HG02610 (cell line): ENCODE measurements at regions not wholly inside any gene's neighbourhood (a gene's known extent, or its start where the extent isn't known, plus 50 kb on each side); places are given as distances from the start of the nearest gene placed in this dataset.

Experiments used
- ATAC-seq: cut with Tn5 transposase; IDR thresholded peaks from one replicate; pipeline ENCODE4 v1.9.1; 2021; ENCODE audit warnings: mild to moderate bottlenecking, moderate library complexity; ENCODE audit not compliant: unreplicated experiment

DNA sequence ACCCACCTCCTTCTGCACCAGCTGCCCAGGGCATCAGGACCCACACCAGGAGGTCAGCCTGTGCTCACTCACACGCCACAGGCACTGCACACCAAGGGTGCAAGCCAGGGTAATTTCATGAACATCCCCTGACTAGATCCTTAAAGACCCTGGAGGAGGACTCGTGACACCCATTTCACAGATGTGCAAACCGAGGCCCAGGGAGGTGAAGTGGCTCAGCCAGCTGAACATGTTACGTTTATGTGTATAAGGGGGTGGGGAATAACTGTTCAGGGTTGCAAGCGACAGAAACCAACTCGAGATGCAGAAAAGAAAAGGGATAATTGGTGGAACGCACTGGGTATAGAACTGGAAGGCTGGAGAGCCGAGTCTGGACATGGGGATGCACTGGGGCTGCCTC, 138.1 kb upstream of the FOXF1 start:
- ATAC-seq, result no peak

DNA sequence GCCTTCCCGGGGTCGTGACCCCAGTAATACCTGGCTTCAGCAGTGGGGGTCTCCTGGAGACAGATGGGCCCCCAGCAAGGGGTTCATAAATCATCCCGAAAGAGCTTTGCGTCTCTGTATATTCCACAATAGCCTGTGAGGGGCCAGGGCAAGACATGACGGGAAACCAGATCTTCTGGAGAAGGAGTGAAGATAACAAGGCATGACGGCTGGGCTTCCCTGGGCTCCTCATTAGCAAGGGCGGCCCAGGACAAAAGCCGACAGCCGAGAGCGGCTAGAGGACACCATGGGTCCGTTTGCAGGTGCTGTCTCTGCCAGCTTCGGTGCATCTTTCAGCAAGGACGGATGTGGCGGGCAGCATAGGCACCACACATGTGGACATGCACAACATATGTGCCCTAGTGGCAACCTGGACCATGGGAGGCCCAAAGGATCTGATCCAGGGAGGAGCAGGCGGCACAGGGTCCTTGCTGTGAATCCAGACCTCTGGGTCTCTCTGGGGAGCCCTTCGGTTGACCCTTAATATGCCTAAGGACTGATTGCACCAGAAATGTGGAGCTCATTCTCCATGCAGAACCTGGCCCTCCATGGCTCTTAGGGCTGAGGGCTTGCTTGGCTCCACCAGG, 136.9 kb upstream of the FOXF1 start:
- ATAC-seq, result no peak

- no peak for ATAC-seq
Observed at GRCh38 chr16:86374603-86375130, 135.7 kb upstream of the FOXF1 start.

DNA sequence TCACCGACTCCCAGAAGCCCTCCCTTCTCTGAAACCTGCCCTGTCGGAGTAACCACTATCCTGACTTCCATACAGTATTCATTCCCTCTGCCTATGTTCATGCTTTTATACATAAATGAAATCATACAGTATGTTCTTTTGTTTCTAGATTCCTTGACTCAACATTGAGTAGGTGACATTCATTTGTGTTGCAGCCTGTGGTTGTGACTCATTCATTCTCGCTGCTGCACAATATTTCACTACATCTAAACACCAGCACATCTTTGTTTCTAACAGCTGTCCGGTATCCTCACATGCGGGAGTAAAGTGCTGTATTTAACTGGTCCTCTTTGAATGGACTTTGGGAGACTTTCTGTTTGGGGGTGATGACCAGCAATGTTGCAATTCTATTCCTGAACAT, 135.0 kb upstream of the FOXF1 start:
- no peak for ATAC-seq

DNA sequence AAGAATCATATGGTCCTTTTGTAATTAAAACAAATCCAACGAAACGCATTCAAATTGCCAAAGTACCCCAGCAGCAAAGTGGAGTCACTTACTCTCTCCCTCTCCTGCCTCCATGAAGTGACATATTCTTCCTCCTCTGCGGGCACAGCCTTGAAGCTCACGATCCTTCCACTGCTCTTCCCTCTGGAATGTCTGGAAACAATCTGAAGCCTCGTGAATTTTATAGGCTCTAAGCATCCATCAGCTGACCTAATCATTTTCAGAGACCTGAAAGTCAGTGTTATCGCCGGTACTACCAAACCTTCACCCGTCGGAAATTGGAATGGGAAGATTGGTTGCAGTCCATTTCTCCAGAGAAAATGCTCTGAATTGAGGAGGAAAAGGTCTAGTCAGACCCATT, 134.5 kb upstream of the FOXF1 start:
- ATAC-seq, result no peak

- no peak for ATAC-seq
Observed at GRCh38 chr16:86376837-86377236, 133.5 kb upstream of the FOXF1 start.

GRCh38 chr16:86377251-86378022, 132.9 kb upstream of the FOXF1 start:
- ATAC-seq, result no peak

- ATAC-seq, result no peak
Observed at GRCh38 chr16:86378128-86378527, 132.2 kb upstream of the FOXF1 start.

DNA sequence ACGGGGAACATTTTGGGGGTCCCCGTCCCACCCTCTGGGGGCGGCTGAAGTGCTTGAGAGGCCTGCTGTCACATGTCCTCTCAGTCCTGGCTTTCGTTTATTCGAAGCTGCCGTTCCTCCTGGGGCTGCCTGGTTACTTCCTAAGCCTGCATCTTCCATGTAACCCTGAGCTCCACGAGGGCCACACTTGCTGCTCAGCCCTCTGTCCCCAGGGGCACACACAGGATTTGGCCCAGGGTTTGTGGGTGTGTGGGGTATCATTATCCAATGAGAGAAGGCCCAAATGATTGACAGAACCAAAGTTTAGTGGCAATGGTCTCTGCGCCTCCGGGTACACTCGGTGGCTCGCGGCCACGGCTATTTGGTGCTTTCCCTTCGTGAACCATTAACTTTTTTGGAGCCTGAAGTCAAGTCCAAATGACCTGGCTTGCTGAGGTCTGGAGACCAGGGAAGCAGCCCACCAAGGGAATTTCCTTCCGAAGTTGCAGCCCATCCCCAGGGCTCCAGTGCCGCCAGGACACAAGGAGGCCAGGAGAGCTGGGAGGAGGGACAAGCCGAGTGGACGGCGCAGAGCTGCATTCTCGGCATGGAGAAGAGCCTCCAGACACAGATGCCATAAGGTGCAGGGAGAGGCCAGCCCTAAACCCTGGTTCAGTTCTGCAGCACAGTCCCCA, 131.4 kb upstream of the FOXF1 start:
- ATAC-seq, result no peak

GRCh38 chr16:86379505-86379846, 130.9 kb upstream of the FOXF1 start:
- no peak for ATAC-seq

DNA sequence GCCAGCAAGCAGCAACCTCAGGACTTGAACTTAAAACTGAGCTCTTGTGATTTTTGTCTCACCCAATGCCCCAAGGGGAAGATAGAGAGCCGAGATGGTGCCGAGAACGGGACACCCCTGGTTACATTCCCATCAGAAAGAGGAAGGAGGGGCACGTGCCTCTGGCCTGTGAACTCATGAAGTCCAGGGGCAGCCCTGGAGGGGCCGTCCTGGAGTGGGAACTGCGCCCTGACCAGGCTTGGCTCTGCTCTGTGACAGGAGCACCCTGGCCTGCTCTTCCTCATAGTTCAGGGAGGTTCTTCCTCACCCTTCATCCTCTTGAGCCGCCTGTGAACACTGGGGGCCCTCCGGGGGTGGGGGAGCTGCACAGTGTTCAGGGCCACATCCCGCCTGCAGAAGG, 130.3 kb upstream of the FOXF1 start:
- no peak for ATAC-seq

- ATAC-seq, result no peak
Observed at GRCh38 chr16:86381491-86381890, 128.8 kb upstream of the FOXF1 start.

DNA sequence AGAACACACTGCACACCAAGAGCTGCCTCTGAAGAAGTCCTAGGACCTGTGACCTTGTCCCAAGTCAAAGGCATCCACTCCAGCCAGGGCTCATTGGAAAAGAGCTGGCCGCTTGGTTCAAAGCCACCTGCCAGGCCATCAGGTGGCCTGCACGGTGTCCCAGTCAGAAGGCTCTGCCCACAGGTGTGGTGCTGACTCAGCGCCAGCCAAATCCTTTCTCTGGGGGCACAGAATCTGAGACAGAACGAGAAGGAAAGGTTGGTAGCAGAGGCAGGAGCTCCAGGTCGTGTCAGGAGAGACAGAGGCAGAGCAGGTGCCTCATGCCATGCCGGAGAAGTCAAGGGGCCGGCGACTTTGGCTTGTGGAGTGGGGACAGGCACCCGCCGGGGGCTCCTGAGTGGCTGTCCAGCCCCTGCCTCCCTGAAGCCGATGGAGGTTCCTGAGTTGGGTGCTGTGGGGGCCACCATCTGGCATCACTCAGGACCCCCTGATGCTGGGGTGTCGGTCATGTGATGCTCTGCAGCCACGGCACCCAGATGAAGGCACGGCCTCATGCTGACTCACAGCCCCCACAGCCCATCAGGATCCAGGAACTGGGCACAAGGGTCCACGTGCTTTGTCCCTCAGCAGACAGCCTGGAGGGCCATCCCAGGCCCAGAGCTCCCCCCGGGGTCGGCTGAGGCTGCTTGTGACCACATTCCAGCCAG, 128.1 kb upstream of the FOXF1 start:
- no peak for ATAC-seq

- no peak for ATAC-seq
Observed at GRCh38 chr16:86382774-86383407, 127.4 kb upstream of the FOXF1 start.

- no peak for ATAC-seq
Observed at GRCh38 chr16:86383488-86384262, 126.7 kb upstream of the FOXF1 start.

GRCh38 chr16:86384263-86384649, 126.1 kb upstream of the FOXF1 start:
- ATAC-seq, result no peak

GRCh38 chr16:86384980-86385379, 125.3 kb upstream of the FOXF1 start:
- no peak for ATAC-seq

- ATAC-seq, result no peak
Observed at GRCh38 chr16:86387468-86388440, 122.6 kb upstream of the FOXF1 start.

DNA sequence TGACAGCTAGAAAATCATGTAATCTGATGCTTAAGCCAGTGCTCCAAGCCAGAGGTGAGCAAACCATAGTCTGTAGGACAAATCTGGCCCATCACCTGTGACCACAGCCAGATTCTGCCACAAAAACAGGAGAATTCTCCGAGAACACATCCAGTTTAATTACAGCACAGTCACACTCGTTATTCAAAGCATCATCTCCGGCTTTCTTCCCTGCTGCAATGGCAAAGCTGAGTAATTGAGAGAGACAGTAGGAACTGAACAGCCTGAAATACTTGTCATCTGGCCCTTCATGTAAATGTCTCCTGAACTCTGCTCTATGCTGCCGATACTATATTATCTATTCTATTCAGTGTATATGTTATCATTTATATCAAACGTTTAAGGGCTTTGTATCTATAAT, 121.4 kb upstream of the FOXF1 start:
- ATAC-seq, result no peak
